ENCODE measurements at regions not wholly inside any gene's neighbourhood (a gene's known extent, or its start where the extent isn't known, plus 50 kb on each side); places are given as distances from the start of the nearest gene placed in this dataset.
"Not testable (repeated sequence)": the region's sequence is repeated elsewhere in the genome, so short reads cannot be mapped to it uniquely, and the experiment has no call there.

DNA sequence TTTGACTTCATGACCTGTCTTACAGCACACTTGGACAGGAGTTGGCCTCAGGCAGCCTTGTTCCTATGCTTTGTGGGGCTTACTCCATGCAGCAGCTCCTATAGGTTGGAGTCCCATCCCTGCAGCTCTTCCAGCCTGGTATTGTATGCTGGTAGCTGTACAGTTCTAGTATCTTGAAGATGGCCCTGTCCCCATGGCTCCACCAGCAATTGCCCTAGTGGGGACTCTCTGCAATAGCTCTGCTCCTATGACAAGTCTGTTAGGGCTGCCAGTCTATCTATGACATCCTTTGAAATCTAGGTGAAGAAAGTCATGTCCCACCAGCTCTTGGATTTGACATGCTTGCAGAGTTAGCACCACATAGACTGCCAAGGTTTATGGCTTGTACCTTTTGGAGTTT is 252.6 kb downstream of the ANTXR2 start:
- no peak for TF ChIP-seq EZH2 (IDR thresholded peaks at IDR 0.05; ENCODE audit: borderline replicate concordance, low read depth, low read length, poor library complexity, severe bottlenecking)
- TF ChIP-seq, protein P1, sequence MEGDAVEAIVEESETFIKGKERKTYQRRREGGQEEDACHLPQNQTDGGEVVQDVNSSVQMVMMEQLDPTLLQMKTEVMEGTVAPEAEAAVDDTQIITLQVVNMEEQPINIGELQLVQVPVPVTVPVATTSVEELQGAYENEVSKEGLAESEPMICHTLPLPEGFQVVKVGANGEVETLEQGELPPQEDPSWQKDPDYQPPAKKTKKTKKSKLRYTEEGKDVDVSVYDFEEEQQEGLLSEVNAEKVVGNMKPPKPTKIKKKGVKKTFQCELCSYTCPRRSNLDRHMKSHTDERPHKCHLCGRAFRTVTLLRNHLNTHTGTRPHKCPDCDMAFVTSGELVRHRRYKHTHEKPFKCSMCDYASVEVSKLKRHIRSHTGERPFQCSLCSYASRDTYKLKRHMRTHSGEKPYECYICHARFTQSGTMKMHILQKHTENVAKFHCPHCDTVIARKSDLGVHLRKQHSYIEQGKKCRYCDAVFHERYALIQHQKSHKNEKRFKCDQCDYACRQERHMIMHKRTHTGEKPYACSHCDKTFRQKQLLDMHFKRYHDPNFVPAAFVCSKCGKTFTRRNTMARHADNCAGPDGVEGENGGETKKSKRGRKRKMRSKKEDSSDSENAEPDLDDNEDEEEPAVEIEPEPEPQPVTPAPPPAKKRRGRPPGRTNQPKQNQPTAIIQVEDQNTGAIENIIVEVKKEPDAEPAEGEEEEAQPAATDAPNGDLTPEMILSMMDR (conservative IDR thresholded peaks at IDR 0.05; ENCODE audit: low read depth, low read length) = no peak
- BruUV-seq (replicated peaks) = no TSS peak
- H3K4me3 ChIP-seq (ENCODE audit: low read depth, low read length, poor library complexity, severe bottlenecking) = no peak overlapping the region
- H3K9me3 ChIP-seq (ENCODE audit: low read depth, low read length, poor library complexity, severe bottlenecking) = no peaks in the 10 kb centered on the region
- no peak overlapping the region for H3K27ac ChIP-seq (ENCODE audit: low read depth, low read length, poor library complexity, severe bottlenecking)
- H3K27me3 ChIP-seq (replicated peaks; ENCODE audit: insufficient read depth, low read depth, low read length, poor library complexity) = no peaks in the 10 kb centered on the region
- ChIA-PET CTCF (no interaction called here), POLR2A (ENCODE audit: low non-redundant PET) (no interaction called here)
- no peaks in the 10 kb centered on the region for H3K4me1 ChIP-seq (ENCODE audit: insufficient read depth, low read length, poor library complexity, severe bottlenecking)
- DNase-seq (ENCODE audit: low spot score) = no peak
- intact Hi-C loops (cut with micrococcal nuclease; ENCODE audit: unreplicated experiment) = no loop called here
- H3K36me3 ChIP-seq (ENCODE audit: insufficient read depth, low read length, poor library complexity, severe bottlenecking) = no peaks in the 10 kb centered on the region

DNA sequence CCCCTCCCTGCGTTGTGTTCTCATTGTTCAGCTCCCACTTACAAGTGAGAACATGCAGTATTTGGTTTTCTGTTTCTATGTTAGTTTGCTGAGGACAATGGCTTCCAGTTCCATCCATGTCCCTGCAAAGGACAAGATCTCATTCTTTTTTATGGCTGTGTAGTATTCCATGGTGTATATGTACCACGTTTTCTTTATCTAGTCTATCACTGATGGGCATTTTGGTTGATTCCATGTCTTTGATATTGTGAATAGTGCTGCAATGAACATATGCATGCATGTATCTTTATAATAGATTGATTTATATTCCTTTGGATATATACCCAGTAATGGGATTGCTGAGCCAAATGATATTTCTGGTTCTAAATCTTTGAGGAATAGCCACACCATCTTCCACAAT is 265.1 kb downstream of the ANTXR2 start:
- CTCF ChIA-PET; intact Hi-C loops (cut with micrococcal nuclease; ENCODE audit: unreplicated experiment); DNase-seq (ENCODE audit: low spot score); BruUV-seq (replicated peaks); H3K27ac ChIP-seq (ENCODE audit: low read depth, low read length, poor library complexity, severe bottlenecking); H3K9me3 ChIP-seq (ENCODE audit: low read depth, low read length, poor library complexity, severe bottlenecking); H3K27me3 ChIP-seq (replicated peaks; ENCODE audit: insufficient read depth, low read depth, low read length, poor library complexity); H3K36me3 ChIP-seq (ENCODE audit: insufficient read depth, low read length, poor library complexity, severe bottlenecking); POLR2A ChIA-PET (ENCODE audit: low non-redundant PET); H3K4me1 ChIP-seq (ENCODE audit: insufficient read depth, low read length, poor library complexity, severe bottlenecking); H3K4me3 ChIP-seq (ENCODE audit: low read depth, low read length, poor library complexity, severe bottlenecking): not testable (repeated sequence)

DNA sequence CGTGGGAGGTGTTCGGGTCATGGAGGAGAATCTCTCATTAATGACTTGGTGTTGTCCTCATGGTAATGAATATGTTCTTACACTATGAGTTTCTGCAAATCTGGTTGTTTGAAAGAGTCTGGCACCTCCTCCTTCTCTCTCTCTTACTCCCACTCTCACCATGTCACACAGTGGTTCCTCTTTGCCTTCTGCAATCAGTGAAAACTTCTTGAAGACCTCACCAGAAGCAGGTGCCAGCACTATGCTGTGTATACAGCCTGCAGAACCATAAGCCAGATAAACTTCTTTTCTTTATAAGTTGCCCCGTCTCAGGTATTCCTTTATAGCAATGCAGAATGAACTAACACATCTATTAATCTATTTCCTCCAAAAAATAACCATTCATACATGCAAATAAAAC is 275.0 kb downstream of the ANTXR2 start:
- CTCF ChIA-PET = no interaction called here
- Histone ChIP-seq H3K27me3 (replicated peaks; ENCODE audit: insufficient read depth, low read depth, low read length, poor library complexity) (no peaks in the 10 kb centered on the region), H3K27ac (ENCODE audit: low read depth, low read length, poor library complexity, severe bottlenecking) (no peak overlapping the region), H3K36me3 (ENCODE audit: insufficient read depth, low read length, poor library complexity, severe bottlenecking) (no peaks in the 10 kb centered on the region), H3K9me3 (ENCODE audit: low read depth, low read length, poor library complexity, severe bottlenecking) (no peaks in the 10 kb centered on the region), H3K4me3 (ENCODE audit: low read depth, low read length, poor library complexity, severe bottlenecking) (no peak overlapping the region), H3K4me1 (ENCODE audit: insufficient read depth, low read length, poor library complexity, severe bottlenecking) (no peaks in the 10 kb centered on the region)
- POLR2A ChIA-PET (ENCODE audit: low non-redundant PET) = no interaction called here
- intact Hi-C loops (cut with micrococcal nuclease; ENCODE audit: unreplicated experiment) = no loop called here
- TF ChIP-seq EZH2 (IDR thresholded peaks at IDR 0.05; ENCODE audit: borderline replicate concordance, low read depth, low read length, poor library complexity, severe bottlenecking) = no peak
- TF ChIP-seq, protein P1 (conservative IDR thresholded peaks at IDR 0.05; ENCODE audit: low read depth, low read length) = no peak
- DNase-seq (ENCODE audit: low spot score) = no peak
- BruUV-seq (replicated peaks) = no TSS peak

DNA sequence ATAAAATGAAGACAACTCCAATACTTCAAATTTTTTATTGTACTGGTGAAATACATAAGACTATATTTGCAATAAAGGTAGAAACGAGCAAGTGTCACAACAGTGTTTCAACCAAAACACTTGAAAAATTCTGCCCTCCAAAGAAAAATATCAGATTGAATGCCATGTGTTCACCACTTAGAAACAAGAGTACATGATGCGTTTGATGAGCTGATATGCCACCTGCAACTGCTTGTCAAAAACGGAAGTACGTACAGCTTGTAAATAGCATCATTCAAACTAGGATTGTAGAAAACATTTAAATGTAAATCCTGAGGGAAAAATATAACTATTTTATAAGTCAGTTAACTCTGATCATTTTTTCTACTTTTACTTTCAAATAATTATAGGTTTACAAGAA is 276.1 kb downstream of the ANTXR2 start:
- Histone ChIP-seq H3K27ac (ENCODE audit: low read depth, low read length, poor library complexity, severe bottlenecking) (no peak overlapping the region), H3K9me3 (ENCODE audit: low read depth, low read length, poor library complexity, severe bottlenecking) (no peaks in the 10 kb centered on the region), H3K36me3 (ENCODE audit: insufficient read depth, low read length, poor library complexity, severe bottlenecking) (no peaks in the 10 kb centered on the region), H3K27me3 (replicated peaks; ENCODE audit: insufficient read depth, low read depth, low read length, poor library complexity) (no peaks in the 10 kb centered on the region), H3K4me1 (ENCODE audit: insufficient read depth, low read length, poor library complexity, severe bottlenecking) (no peaks in the 10 kb centered on the region), H3K4me3 (ENCODE audit: low read depth, low read length, poor library complexity, severe bottlenecking) (no peak overlapping the region)
- POLR2A ChIA-PET (ENCODE audit: low non-redundant PET) = no interaction called here
- CTCF ChIA-PET = no interaction called here
- DNase-seq (ENCODE audit: low spot score) = no peak
- no peak for TF ChIP-seq EZH2 (IDR thresholded peaks at IDR 0.05; ENCODE audit: borderline replicate concordance, low read depth, low read length, poor library complexity, severe bottlenecking)
- BruUV-seq (replicated peaks) = no TSS peak
- intact Hi-C loops (cut with micrococcal nuclease; ENCODE audit: unreplicated experiment) = no loop called here

All from A673 (cell line).